Neural progenitor cell (in vitro differentiated cells): ENCODE measurements at regions not wholly inside any gene's neighbourhood (a gene's known extent, or its start where the extent isn't known, plus 50 kb on each side); places are given as distances from the start of the nearest gene placed in this dataset.

Source experiments
- CTCF ChIP-seq: fragments of 200-600 bp; sonication (generic); IDR thresholded peaks from 2 replicates; pipeline ENCODE4 v1.5.1; 2017; ENCODE audit warnings: antibody characterized with exemption, mild to moderate bottlenecking
- EZH2 ChIP-seq: fragments of 200-600 bp; sonication (generic); IDR thresholded peaks from 2 replicates; pipeline ENCODE4 v1.6.1; 2017; ENCODE audit warnings: antibody characterized with exemption, mild to moderate bottlenecking, moderate library complexity
- EZH2phosphoT487 ChIP-seq: fragments of 200-600 bp; sonication (generic); IDR thresholded peaks from 2 replicates; pipeline ENCODE4 v1.6.1; 2017; ENCODE audit warnings: antibody characterized with exemption

DNA sequence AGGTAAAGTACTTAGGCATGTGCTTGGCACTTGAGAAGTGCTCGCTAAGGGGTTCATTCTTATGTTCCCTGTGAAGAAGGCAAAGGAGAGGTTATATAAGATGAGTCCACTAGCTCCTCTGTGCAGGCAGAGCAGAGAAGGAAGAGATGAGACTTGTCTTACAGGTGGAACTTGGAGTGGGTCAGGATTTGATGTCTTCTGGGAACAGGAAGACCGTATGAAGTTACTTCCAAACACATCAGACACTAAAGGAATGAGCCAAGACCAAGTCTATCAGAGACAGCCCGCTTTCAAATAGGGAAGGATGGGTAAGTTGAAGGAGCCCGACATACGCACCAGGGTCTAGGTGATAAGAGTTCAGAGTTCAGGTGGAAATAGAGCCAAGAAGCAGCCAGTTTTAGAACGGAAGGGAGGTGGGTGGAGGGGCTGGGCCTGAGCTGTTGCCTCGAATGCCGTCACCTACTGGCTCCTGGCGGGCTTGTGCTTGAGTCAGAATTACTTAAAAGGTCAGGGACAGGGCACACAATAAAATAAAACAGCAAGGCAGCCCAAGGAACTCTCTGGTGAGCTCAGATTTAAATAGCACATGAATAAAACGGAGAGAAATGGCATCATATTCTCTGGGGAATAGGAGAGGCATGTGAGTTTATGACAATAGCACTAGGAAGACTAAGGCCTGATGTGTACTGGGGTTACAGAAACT, 56.1 kb upstream of the GRB10 start:
- TF ChIP-seq EZH2phosphoT487 (no peak), CTCF (no peak), EZH2 (no peak)
